DMS153 (cell line): ENCODE measurements at regions not wholly inside any gene's neighbourhood (a gene's known extent, or its start where the extent isn't known, plus 50 kb on each side); places are given as distances from the start of the nearest gene placed in this dataset.

Experiments
- DNase-seq: peaks from one replicate; lab custom pipeline; 2025; lab: John Stamatoyannopoulos, UW

DNA sequence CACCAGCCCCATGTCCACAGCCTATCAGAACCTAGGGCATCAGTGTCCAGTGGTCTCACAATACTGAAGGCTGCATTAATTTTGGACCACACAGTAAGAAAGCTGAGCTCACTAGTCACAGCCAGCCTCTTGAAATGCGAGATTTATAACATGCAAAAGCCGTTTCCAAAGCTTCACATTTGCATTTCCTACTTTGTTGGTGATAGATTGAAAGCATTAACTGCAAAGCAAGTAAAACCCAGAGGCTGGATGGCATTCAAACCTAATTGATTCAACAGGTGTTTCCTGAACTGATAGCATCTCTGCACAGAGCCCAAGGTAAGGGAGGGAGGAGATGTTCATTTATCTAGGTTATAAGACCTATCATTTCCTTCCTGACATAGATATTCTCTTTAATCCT lies 410.1 kb downstream of the OMA1 start:
- DNase-seq = no peak

- no peak for DNase-seq
Observed at GRCh38 chr1:58135821-58136321, 410.7 kb downstream of the OMA1 start.

DNA sequence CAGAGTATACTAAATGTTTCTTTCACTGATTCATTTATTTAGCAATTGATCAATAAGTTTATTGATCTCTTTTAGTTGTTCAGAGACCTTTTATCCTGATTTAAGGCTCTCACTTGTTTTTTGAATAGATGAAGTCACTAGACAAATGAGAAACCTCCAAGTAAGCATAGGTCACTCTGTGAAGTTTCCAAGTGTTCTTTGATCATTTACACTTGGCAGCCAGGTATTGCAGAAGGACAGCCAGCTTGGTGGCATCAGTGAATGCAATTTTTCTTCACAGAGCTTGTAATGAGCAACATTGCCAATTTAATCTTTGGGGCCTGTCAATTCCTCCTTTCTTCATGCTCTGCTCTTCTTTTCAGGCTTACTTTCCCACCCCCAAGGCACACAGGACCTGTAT lies 413.0 kb downstream of the OMA1 start:
- no peak for DNase-seq

DNA sequence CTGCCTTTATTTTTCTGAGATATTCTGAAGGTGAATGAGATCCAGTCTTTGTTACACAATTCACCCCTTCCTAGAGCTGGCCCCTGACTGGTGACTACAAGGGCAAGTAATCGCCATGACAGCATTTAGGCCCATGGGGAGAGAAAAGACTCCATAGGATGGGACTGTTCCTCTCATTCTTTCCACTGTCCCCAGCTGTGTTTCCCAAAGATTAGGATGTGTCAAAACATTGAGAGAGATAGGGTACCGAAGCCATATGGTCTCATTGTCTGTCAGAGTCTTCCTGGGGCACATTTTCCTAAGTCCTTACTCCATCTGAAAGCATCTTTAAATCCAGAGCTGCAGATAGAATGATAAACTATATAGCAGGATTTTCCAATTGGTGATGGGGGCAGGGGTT lies 423.5 kb downstream of the OMA1 start:
- DNase-seq = no peak

- no peak for DNase-seq
Observed at GRCh38 chr1:58119971-58120370, 426.6 kb downstream of the OMA1 start.

DNA sequence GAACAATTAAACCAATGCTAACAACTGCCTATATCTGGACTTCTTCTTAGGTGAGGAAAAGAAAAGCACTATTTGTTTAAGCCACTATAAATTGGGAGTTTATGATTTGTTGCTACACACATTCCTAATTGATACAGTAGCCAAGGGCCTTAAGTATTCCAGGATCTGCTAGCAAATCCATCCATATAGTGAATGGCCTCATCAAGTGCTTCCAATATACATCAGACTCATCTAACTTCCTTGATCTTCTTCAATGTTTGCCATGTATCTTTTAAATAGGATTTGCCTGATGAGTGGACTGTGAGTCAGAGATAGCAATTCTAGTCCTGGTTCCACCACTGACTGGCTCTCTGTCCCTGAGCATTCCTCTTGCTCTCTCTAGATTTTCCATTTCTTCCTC lies 430.2 kb downstream of the OMA1 start:
- DNase-seq = no peak

DNA sequence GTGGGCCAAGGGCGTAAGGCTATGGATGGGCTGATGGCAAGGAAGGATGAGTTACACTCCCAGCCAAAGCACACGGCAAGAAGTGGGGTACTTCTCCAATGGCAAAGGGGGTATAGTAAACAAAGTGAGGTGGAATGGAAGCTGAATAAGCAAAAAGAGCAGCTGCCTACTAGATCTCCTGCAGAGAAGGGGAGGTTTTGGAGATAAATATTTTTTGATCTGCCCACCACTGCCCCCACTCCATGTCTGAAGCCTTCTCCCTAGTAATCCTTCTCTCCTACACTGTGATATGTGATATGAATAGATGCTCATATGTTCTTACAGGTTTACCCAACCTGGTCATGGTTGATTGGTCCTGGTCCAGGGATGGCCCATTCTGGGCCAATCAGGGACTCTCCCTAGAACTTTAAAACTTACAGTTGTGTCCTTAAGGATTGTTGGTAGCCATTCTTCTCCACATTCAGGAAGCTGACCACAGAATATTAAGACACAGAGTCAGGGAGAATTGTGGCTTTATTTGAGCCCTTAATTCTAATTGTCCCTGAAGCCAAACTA lies 436.8 kb downstream of the OMA1 start:
- no peak for DNase-seq

DNA sequence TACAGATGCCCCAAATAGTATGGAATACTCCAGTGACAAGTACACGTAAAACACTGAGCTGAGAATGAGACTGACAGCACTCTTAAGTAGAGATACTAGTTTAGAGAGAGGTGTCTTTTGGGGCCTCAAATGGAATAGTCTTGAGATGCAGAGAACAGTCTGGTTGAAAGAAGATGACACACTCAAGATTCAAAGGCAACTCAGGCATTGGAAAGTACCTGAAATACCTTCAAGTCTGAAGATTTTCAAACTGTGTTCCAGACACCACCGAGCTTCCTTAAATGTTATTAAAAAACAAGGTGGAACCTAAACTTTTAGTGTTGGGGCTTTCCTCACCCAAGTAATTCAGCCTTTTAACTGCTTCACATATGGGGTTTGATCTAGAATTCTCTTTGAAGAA lies 437.7 kb downstream of the OMA1 start:
- DNase-seq = no peak

DNA sequence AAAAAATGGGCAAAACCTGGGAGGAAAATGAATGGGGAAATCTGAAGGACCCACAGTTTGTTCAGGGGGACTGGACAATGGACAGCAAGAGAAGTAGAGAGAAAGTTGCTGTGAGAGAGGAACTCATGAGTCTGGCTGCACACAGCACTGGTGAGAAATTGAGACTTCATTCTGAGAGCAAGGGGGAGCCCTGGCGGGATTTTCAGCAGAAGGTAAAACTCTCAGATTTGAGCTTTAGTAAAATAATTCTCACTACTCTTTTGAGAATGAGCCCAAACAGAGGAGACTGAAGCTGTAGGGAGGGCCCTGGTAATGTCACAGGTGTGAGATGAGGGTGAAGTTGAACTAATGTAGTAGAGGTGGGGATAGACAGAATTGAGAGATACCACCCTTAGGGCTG lies 438.6 kb downstream of the OMA1 start:
- no peak for DNase-seq

- DNase-seq = no peak
Observed at GRCh38 chr1:58104960-58105359, 441.6 kb downstream of the OMA1 start.

GRCh38 chr1:58096714-58097113 lies 449.8 kb downstream of the OMA1 start:
- no peak for DNase-seq

DNA sequence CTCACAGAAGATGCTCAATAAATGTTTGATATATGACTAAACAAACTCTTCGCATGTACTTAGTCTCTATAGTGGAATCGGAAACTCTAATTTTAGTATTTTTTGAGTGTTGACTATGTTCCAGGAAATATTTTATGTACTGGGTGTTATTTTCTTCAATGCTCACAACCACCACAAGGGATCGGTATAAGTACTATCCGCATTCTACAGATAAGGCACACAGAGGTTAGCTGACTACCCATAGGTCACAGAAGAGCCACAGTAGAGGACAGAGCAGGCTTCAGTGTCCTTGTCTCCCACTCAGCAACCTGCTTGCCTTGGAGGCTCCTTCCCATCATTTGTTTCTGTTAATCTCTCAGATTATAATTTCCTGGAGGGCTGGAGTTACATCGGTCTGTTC lies 451.3 kb downstream of the OMA1 start:
- DNase-seq = no peak

GRCh38 chr1:58094221-58094620 lies 452.3 kb downstream of the OMA1 start:
- no peak for DNase-seq

- no peak for DNase-seq
Observed at GRCh38 chr1:58090640-58091039, 455.9 kb downstream of the OMA1 start.

DNA sequence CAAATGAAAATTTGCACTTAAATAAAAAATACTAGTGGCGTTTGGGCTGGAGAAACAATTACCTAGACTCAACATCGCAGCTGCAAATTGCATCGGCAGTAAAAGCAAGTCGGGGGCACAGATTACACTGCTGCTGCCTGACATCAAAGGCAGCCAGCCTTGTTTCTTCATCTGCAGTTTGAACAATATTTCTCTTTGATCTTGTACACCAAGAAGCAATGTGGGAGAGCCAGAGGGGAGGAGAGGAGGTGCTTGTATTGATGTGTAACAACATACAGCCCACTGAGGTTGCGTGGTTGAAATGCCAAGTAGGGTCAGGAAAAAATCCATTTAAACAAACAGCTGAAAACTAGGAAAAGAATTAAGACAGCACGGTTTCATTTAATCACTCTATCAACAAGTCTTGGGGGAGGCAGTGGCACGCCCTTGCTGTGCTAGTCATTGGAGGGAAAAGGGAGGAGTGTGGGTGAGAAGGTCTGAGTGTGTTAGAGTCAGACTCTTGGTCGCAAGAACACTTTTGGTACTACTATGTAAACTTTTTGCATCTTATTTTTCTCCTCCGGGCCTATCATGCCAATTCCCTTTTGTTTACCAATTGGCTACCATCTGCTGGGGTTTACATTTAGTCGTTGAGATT lies 456.5 kb downstream of the OMA1 start:
- DNase-seq = no peak

DNA sequence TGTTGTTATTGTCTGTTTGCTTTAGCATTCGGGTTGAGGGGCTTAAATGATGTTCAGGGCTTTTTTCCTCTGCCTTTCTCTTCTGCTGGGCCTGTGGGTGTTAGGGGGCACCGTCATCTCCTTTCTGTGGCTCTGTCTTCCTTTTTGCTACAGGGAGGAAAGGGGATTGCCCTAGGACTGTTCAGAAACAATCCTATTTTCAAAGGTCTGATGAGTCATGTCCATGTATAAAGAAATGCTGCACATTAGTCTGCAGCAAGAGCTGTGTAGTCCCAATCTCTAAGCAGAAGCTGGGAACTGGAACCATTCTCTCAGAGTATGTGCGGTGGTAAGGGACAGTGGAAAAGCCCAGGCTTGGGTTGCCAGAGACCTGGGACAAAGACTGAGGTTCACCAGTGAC lies 462.3 kb downstream of the OMA1 start:
- no peak for DNase-seq

- no peak for DNase-seq
Observed at GRCh38 chr1:58082596-58082995, 463.9 kb downstream of the OMA1 start.

- DNase-seq = no peak
Observed at GRCh38 chr1:58076258-58076657, 470.3 kb downstream of the OMA1 start.

GRCh38 chr1:58075188-58075578 lies 471.3 kb downstream of the OMA1 start:
- no peak for DNase-seq

GRCh38 chr1:58072450-58072849 lies 474.1 kb downstream of the OMA1 start:
- no peak for DNase-seq

- no peak for DNase-seq
Observed at GRCh38 chr1:58067082-58067481, 479.4 kb downstream of the OMA1 start.

DNA sequence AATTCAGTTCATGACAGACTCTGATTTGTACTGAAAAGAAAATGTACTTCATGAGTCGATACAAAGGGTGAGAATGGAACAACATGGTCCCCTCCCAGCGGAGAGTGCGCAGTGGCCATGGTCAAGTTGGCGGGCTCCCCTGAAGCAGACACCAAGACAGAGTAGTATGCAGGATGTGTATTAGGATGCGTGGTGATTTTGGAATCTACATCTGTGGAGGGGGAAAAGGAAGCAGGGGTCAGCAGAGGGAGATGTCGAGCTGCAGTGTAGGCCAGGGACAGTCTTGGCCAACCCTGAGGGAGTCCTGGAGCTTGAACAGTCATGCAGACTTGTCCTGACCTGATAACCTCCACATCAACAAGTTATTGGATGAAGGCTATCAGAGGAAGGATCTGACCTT lies 481.0 kb downstream of the OMA1 start:
- DNase-seq = no peak

- no peak for DNase-seq
Observed at GRCh38 chr1:58064166-58064565, 482.4 kb downstream of the OMA1 start.

DNA sequence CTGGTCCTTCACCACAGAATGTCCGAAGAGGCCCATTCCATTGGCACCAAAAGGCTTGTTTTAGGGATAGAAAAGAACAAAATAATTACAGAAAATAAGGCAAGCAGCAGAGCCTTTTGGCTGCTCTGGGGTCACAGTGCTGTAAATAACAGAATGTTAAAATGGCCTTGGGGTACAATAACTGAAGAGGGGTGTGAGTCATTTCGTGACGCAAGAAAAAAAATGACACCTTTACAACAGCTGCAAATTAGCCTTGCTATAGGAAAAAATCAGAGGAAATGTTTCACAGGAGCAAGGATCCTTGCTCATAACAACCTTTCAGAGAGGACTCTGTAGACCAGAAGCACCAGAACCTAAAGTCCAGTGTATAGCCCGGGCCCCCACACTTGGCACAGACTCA lies 483.4 kb downstream of the OMA1 start:
- DNase-seq = no peak
